OCI-LY7 (cell line): ENCODE measurements at regions not wholly inside any gene's neighbourhood (a gene's known extent, or its start where the extent isn't known, plus 50 kb on each side); places are given as distances from the start of the nearest gene placed in this dataset.

Source experiments
- EZH2phosphoT487 ChIP-seq: fragments of 200-600 bp; sonication (generic); IDR thresholded peaks from 2 replicates; pipeline ENCODE4 v1.6.1; 2018; ENCODE audit warnings: low read depth, borderline replicate concordance, mild to moderate bottlenecking, mixed run types, antibody characterized with exemption, low read length, moderate library complexity, mixed read lengths
- TF ChIP-seq, protein P1 (sequence below): fragments of 200-600 bp; sonication (generic); conservative IDR thresholded peaks from 2 replicates; pipeline ENCODE4 v1.5.1; 2014; ENCODE audit warnings: mild to moderate bottlenecking, antibody characterized with exemption, low read length, moderate library complexity, mixed read lengths

DNA sequence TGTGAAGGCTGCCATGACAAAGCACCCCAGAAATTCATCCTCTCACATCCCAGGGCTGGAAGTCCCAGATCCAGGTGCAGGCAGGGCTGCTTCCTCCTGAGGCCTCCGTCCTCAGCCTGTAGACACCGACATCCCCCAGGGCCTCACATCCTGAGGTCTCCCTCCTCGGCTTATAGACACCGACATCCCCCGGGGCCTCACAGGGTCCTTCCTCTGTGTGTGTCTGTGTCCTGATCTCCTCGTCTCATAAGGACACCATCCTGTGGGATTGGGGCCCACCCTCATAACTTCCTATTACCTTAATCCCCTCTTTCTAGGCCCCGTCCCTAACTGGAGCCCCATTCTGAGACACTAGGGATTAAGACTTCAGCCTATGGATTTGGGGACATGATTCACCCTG is 92.0 kb upstream of the SNTG2 start:
- TF ChIP-seq, protein P1, sequence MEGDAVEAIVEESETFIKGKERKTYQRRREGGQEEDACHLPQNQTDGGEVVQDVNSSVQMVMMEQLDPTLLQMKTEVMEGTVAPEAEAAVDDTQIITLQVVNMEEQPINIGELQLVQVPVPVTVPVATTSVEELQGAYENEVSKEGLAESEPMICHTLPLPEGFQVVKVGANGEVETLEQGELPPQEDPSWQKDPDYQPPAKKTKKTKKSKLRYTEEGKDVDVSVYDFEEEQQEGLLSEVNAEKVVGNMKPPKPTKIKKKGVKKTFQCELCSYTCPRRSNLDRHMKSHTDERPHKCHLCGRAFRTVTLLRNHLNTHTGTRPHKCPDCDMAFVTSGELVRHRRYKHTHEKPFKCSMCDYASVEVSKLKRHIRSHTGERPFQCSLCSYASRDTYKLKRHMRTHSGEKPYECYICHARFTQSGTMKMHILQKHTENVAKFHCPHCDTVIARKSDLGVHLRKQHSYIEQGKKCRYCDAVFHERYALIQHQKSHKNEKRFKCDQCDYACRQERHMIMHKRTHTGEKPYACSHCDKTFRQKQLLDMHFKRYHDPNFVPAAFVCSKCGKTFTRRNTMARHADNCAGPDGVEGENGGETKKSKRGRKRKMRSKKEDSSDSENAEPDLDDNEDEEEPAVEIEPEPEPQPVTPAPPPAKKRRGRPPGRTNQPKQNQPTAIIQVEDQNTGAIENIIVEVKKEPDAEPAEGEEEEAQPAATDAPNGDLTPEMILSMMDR, result no peak
- TF ChIP-seq EZH2phosphoT487, result no peak
